ENCODE measurements at regions not wholly inside any gene's neighbourhood (a gene's known extent, or its start where the extent isn't known, plus 50 kb on each side); places are given as distances from the start of the nearest gene placed in this dataset.

DNA sequence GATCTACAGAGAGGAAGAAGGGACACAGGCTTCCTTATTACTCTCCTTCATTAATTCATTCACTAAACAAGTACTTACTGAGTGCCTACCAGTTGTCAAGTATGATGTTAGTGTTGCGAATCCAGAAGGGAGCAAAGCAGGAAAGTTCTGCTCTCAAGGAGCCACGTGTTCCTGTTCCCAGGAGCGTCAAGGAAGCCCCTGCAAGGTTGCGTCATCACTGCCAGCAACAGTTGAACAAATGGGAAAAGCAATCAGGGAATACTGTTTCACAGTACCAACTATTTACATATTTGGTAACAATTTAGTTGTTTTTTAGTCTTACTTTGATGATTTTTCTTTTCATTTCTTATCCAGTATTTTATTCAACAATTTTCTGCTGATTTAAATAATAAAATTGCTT is 310.0 kb downstream of the FOXA2 start:
- TF ChIP-seq, protein P1, sequence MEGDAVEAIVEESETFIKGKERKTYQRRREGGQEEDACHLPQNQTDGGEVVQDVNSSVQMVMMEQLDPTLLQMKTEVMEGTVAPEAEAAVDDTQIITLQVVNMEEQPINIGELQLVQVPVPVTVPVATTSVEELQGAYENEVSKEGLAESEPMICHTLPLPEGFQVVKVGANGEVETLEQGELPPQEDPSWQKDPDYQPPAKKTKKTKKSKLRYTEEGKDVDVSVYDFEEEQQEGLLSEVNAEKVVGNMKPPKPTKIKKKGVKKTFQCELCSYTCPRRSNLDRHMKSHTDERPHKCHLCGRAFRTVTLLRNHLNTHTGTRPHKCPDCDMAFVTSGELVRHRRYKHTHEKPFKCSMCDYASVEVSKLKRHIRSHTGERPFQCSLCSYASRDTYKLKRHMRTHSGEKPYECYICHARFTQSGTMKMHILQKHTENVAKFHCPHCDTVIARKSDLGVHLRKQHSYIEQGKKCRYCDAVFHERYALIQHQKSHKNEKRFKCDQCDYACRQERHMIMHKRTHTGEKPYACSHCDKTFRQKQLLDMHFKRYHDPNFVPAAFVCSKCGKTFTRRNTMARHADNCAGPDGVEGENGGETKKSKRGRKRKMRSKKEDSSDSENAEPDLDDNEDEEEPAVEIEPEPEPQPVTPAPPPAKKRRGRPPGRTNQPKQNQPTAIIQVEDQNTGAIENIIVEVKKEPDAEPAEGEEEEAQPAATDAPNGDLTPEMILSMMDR (IDR thresholded peaks at IDR 0.05; ENCODE audit: insufficient read depth, low read depth, low read length): no peak
- no peak for TF ChIP-seq EZH2 (IDR thresholded peaks at IDR 0.05; ENCODE audit: insufficient read depth, low read length)

Measured in astrocyte (in vitro differentiated cells and primary cell).